DMS114 treated with DMSO at 0.1 percent for 48 hours (cell line): ENCODE measurements at regions not wholly inside any gene's neighbourhood (a gene's known extent, or its start where the extent isn't known, plus 50 kb on each side); places are given as distances from the start of the nearest gene placed in this dataset.

ENCODE experiments used
- DNase-seq: peaks from one replicate; lab custom pipeline; 2025; ENCODE audit not compliant: unreplicated experiment; lab: John Stamatoyannopoulos, UW

- no peak for DNase-seq
Measured at GRCh38 chr20:24862606-24863005, 86.5 kb upstream of the CST7 start.

- no peak for DNase-seq
Measured at GRCh38 chr20:24863356-24863755, 85.7 kb upstream of the CST7 start.

GRCh38 chr20:24866008-24866407, 83.1 kb upstream of the CST7 start:
- no peak for DNase-seq

- DNase-seq, result no peak
Measured at GRCh38 chr20:24866742-24867141, 82.3 kb upstream of the CST7 start.

GRCh38 chr20:24867556-24867955, 81.5 kb upstream of the CST7 start:
- no peak for DNase-seq

GRCh38 chr20:24868396-24868927, 80.6 kb upstream of the CST7 start:
- DNase-seq, result no peak

- no peak for DNase-seq
Measured at GRCh38 chr20:24868959-24869358, 80.1 kb upstream of the CST7 start.

GRCh38 chr20:24870057-24870456, 79.0 kb upstream of the CST7 start:
- DNase-seq, result no peak

- no peak for DNase-seq
Measured at GRCh38 chr20:24870881-24871280, 78.2 kb upstream of the CST7 start.

GRCh38 chr20:24871480-24872213, 77.4 kb upstream of the CST7 start:
- DNase-seq, result no peak

GRCh38 chr20:24872291-24873024, 76.6 kb upstream of the CST7 start:
- DNase-seq, result no peak

GRCh38 chr20:24873025-24873620, 75.9 kb upstream of the CST7 start:
- DNase-seq, result no peak

GRCh38 chr20:24875078-24875477, 74.0 kb upstream of the CST7 start:
- no peak for DNase-seq

- no peak for DNase-seq
Measured at GRCh38 chr20:24877652-24878051, 71.4 kb upstream of the CST7 start.

- DNase-seq, result no peak
Measured at GRCh38 chr20:24878657-24879056, 70.4 kb upstream of the CST7 start.

GRCh38 chr20:24879875-24880274, 69.2 kb upstream of the CST7 start:
- DNase-seq, result no peak

GRCh38 chr20:24880356-24880755, 68.7 kb upstream of the CST7 start:
- no peak for DNase-seq

- no peak for DNase-seq
Measured at GRCh38 chr20:24890286-24890685, 58.8 kb upstream of the CST7 start.

GRCh38 chr20:24891546-24892393, 57.3 kb upstream of the CST7 start:
- DNase-seq, result no peak

- DNase-seq, result no peak
Measured at GRCh38 chr20:24892522-24892921, 56.5 kb upstream of the CST7 start.

GRCh38 chr20:24892931-24893330, 56.1 kb upstream of the CST7 start:
- DNase-seq, result no peak
